ENCODE measurements at regions not wholly inside any gene's neighbourhood (a gene's known extent, or its start where the extent isn't known, plus 50 kb on each side); places are given as distances from the start of the nearest gene placed in this dataset.

- no peak for TF ChIP-seq CTCF (IDR thresholded peaks at IDR 0.05)
- no peak for TF ChIP-seq EZH2 (IDR thresholded peaks at IDR 0.05)
- TF ChIP-seq EZH2phosphoT487 (IDR thresholded peaks at IDR 0.05): no peak
Observed at GRCh38 chr12:43287706-43288383, 264.2 kb downstream of the ADAMTS20 start.
